GM12873 (cell line): ENCODE measurements at regions not wholly inside any gene's neighbourhood (a gene's known extent, or its start where the extent isn't known, plus 50 kb on each side); places are given as distances from the start of the nearest gene placed in this dataset.

ENCODE experiments used
- TF ChIP-seq, protein P1 (sequence below): IDR thresholded peaks from 2 replicates; pipeline ENCODE4 v1.5.1; 2012; ENCODE audit warnings: low read depth, mild to moderate bottlenecking, moderate library complexity, low read length, control low read depth; ENCODE audit not compliant: insufficient read depth; ENCODE audit errors: missing control alignments

DNA sequence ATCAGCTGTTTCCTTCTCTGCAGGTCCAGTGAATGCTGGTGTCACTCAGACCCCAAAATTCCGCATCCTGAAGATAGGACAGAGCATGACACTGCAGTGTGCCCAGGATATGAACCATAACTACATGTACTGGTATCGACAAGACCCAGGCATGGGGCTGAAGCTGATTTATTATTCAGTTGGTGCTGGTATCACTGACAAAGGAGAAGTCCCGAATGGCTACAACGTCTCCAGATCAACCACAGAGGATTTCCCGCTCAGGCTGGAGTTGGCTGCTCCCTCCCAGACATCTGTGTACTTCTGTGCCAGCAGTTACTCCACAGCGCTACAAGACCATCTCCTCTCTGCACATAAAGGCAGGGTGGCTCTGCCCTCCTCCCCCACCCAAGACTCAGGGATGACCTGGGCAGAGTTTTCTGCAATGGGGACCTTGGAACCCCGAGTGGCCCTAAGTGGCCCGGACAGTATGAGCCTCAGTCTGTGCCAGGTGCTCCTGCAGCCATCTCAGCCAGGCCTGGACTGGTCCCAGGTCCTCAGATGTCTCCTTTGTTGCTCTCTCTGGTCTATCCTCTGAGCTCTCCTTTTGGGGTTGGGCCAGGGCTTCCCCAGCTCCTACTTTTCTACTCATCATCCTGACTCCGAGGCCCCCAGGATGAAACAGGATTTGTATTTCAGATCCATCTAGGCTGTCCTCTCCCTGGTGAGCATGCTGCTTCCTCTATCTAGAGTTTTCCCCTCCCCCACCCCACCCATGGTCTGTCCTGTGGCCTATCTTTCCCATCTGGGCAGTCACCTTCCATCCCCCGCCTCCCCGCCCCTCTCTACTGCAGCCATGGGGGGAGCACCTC is 212.1 kb upstream of the PRSS58 start:
- TF ChIP-seq, protein P1, sequence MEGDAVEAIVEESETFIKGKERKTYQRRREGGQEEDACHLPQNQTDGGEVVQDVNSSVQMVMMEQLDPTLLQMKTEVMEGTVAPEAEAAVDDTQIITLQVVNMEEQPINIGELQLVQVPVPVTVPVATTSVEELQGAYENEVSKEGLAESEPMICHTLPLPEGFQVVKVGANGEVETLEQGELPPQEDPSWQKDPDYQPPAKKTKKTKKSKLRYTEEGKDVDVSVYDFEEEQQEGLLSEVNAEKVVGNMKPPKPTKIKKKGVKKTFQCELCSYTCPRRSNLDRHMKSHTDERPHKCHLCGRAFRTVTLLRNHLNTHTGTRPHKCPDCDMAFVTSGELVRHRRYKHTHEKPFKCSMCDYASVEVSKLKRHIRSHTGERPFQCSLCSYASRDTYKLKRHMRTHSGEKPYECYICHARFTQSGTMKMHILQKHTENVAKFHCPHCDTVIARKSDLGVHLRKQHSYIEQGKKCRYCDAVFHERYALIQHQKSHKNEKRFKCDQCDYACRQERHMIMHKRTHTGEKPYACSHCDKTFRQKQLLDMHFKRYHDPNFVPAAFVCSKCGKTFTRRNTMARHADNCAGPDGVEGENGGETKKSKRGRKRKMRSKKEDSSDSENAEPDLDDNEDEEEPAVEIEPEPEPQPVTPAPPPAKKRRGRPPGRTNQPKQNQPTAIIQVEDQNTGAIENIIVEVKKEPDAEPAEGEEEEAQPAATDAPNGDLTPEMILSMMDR, result no peak

DNA sequence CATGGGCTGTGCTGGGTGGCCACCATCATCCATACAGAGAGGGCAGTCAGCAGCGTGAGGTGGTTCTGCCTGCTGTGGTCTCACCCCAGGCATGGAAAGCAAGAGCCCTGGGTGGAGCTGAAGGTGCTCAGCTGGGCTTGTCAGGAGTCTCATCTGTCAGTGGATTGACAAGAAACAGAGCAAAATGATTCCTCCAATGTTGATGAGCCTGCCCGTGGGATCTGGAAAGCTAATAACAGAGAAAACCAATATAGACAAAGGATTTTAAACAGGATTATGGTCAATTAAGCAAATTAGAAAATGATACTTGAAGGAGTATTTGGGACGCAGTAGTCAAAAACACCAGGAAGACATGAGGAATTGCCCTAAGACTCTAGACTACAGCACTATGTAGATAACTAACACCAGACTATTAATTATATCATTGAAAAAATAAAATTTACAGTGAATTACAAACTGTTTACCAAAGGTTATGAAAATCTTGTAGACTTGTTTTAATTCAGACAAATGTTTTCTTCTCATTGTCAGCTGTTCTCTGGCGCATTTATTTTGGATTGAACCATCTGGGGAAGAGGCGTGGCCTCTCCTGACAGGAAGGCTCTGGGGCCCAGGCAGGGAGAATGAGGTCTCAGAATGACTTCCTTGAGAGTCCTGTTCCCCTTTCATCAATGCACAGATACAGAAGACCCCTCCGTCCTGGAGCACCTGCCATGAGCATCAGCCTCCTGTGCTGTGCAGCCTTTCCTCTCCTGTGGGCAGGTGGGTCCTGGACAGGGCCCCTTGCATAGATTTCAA is 211.2 kb upstream of the PRSS58 start:
- TF ChIP-seq, protein P1, result no peak

DNA sequence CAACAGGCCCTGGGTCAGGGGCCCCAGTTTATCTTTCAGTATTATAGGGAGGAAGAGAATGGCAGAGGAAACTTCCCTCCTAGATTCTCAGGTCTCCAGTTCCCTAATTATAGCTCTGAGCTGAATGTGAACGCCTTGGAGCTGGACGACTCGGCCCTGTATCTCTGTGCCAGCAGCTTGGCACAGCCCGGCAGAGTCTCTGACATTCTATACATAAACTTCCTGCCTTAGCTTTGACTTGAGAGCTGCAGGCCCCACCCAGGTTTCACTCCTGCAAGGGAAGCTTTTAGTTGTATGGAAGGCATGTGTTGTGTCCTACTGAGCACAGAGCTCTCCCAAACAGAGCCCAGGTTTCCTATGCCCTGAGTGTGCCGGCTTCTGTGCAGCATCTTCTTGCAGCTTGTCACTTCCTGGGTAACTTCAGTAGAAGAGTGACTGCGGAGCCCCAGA is 205.6 kb upstream of the PRSS58 start:
- TF ChIP-seq, protein P1, result no peak

DNA sequence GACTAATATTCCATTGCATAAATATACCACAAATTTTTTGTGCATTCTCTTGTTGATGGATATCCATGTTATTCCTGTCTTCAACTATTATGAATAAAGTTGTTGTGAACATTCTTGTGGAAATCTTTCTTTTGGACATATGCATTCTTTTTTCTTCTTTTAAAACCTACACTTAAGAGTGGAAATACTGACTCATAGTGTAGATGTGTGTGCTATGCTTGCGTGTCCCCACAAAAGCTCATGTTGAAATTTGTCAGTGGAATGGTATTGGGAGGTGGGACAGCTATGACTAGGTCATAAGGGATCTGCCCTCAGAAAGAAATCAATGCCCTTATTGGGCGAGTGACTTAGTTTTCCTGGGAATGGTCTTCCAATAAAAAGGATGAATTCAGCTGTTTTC is 203.6 kb upstream of the PRSS58 start:
- TF ChIP-seq, protein P1, result no peak

DNA sequence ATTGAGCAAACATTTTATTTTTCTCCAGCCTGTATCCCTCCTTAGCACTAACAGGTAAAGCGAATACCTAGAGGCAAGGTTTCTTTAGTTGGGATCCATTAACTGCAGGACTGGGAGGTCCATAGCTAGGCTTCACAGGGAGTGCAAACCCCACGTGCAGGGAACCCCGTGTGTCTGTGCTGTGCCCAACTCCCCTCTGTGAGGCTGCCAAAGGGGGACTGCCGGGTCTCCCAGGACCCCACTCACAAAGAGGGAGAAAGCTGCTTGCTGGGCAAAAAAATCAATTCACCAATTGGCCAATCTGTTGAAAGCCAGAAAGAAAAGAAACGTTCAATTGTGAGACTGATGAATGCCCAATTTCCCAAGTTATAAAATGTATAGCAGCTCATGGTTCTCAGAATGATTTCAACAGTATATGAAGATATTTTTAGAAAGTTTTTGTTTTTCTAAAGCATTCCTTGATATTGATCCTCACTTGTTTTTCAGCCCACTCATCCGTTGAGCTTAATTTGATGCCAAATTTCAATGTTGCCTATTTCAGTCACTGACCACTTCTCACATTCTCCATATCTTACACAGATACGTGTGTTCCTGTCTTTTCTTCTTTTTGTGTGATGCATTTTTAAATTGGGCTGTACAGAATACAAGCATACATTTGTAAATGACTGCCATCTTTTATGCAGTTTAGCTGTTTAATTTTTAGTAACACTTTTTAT is 202.7 kb upstream of the PRSS58 start:
- TF ChIP-seq, protein P1, result no peak

DNA sequence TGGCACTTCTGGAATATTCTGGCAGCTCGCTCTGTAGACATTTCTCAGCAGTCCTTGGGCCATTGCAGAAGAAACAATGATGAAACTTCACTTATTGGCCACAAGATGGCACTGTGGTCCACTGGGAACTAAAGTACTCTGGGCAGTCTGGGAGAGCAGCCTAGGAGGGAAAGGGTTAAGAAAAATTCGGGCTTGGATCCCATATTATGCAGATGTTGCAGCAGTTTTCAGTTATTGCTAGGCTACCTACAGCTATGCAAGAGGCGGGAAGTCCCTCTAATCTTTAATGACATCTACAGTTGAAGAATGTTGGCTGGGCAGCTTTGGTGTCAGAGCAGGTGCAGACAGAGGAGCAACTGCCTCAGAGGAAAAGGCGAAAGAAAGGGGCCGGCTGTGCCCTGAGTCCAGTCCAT is 201.7 kb upstream of the PRSS58 start:
- TF ChIP-seq, protein P1, result peak; percentile 75
